Dermis microvascular lymphatic vessel endothelial cell (primary cell): ENCODE measurements at regions not wholly inside any gene's neighbourhood (a gene's known extent, or its start where the extent isn't known, plus 50 kb on each side); places are given as distances from the start of the nearest gene placed in this dataset.
"Not testable (repeated sequence)": the region's sequence is repeated elsewhere in the genome, so short reads cannot be mapped to it uniquely, and the experiment has no call there.

Source experiments
- DNase-seq, 2 donors: peaks; one replicate each; pipeline versions ENCODE4 v3.0.0 to v3.0.0-alpha.2; 2010; ENCODE audit warnings: low read depth in 2 of 2

DNA sequence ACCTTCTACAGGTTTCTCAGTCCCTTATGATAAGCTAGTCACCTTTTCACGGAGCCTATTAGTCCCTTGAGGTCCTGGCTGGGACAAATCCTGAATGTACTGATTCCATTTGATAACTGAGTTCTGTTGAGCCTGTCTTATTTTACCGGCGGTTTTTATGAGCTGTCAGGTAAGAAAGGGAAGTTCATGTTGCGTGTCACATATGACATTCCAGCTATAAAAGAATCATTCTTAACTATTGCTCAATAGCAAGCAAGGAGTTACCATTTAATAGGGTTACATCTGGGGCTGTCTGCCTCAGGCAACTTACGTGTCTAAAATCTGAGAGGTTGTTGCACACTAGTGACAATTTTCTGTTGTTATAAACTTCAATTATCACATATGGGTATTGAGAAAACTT lies 394.6 kb downstream of the TECRL start:
- no peak for DNase-seq

GRCh38 chr4:64001229-64001898 lies 407.9 kb downstream of the TECRL start:
- DNase-seq: no peak

DNA sequence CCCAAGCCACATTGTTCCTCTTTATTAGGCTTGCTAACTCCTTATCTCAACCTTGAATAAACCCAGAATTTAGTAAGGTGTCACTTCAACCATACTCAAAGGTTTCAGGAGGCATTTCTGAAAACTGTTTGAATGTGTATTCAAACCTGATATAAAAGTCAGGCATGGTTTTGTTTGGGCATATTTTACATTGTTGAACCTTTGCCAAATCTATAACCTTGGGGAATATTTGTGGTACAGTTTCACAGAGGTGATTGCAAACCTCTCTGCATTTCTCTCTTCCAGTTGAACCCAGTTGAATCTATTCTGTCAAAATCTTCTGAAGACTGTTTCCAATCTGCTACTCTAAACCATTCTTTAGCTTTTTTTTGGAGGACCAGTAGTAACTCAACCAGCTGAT lies 409.0 kb downstream of the TECRL start:
- DNase-seq: no peak

- DNase-seq: no peak
Measured at GRCh38 chr4:63986253-63986652, 423.0 kb downstream of the TECRL start.

DNA sequence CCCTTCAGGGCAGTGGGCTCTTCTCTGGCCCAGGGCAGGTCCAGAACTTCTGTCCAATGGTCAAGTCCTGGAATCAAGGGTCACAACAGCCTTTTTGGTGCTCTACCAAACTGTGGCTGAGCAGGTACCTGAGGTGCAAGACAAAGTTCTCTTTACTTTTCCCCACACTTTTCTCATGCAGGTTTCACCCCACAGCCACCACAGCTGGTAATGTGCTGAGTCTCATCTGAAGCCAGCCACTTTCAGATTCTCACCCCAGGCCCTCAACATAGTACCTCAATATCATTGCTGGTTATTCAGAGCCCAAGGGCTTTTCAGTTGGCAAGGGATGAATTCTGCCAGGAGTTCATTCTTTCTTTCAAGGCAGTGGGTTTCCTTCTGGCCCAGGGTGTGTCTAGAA lies 426.0 kb downstream of the TECRL start:
- no peak for DNase-seq

DNA sequence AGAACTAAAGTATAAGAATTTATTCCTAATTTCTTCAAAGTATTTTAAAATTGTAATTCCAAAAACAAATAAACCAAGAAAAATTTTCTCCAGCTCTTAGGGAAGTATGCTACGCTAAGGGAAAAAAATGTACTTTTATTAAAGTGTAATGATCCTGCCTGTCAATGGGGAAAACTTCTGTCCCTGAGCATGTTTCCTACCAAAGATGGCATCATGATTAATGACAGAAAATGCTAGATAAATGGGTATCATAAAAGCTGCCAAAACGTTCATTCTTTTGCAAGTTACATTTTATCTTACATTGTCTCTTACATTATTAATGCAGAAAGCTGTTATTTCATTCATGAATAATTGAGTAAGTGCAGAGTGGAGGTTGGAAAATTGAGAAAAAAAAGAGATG lies 443.4 kb downstream of the TECRL start:
- no peak for DNase-seq

GRCh38 chr4:63942706-63943286 lies 466.5 kb downstream of the TECRL start:
- not testable (repeated sequence) for DNase-seq

DNA sequence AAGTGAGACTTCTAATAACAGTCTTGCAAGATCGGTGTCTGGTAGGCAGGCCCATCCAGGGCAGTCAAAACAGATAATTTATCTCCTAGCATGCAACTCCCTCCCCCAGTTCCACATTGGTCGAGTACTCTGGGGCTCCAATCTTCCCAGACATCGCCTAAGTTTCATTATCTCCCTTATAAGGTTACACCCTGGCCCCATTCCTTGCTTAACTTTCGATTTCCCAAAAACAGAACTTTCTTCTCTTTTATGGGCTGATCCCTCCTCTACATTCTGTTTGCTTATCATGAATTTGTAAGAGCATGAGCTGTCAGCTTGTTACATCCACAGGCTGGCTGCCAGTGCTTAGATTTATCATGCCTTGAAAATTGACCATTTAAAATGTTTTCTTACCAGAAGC lies 471.3 kb downstream of the TECRL start:
- no peak for DNase-seq

- no peak for DNase-seq
Measured at GRCh38 chr4:63922146-63922545, 487.1 kb downstream of the TECRL start.

DNA sequence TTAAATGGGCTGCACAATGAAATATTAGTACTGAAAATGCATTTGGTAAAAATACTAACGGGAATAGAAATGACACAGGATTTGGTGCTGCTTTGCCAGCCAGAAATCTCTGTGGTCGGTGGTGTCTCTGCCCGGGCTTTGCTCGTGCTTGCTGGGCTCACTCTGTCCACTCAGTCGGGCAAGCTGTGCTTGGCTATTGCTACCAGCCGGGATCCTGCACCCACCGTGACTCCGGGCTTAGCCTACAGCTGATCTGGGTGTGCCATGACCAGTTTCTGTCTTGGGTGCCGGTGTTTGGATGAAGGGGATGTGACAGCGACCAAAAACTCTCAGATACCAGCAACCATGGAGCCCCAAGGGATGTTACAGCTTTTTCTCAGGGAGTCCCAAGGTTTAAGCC lies 487.7 kb downstream of the TECRL start:
- no peak for DNase-seq

GRCh38 chr4:63919636-63920365 lies 489.4 kb downstream of the TECRL start:
- DNase-seq: no peak

DNA sequence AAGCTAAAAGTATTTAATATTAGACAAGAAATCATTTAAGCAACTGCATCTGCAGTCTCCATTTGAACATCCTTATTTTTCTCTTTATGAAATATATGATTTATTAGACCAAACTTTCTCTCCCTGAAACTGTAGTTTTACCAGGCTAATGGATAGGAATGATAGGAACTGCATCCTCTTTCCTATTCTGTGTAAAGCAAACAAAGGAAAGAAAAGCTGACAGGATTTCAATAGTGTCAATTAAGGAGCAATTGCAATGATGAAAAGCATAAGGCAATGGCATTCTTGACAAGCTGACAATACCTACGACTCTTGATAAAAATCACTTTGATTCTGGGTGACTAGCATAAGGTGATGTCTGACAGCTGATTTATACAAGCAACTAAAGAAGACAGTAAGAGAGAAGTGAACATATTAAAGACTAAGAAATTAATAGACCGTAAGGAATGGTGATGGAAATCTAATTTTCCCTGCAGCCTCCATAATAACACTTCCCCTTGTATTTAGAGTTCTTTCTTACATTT lies 502.5 kb downstream of the TECRL start:
- DNase-seq: no peak

DNA sequence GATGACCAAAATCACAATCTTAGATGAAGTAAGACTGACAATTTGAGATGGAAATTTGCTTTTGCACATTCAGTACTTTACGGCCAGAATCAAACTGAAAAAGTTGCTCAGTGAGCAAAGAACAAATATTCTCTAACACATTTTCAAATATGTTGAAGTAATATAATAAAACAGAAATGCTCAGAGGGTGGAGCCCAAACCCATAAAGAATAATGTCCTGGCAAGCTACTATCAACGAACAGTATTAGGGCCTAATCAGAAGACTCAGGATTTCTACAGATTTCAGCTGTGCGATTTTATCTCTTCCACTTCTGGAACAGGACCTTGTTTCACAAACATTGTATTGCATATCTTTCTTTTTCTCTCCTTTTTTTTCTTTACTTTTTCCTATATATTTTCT lies 505.0 kb downstream of the TECRL start:
- DNase-seq: no peak

- no peak for DNase-seq
Measured at GRCh38 chr4:63901304-63901703, 507.9 kb downstream of the TECRL start.

DNA sequence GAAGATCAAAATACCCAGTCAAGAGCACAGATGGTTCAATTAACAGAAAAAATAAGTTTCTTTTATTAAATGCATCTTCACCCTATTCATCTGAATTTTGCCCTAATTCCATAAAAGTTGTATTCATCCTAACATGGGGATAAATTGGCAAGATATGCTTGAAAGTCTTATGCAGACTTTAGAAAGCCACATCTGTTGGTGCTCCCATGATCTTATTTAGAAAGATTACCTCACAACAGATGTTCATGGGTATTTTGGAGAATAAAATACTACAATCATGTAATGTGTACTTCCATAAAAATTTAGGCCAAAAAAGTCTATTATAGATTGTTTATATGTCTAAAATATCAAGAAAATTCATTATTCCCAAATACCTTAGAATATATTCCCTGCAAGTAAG lies 510.3 kb downstream of the TECRL start:
- no peak for DNase-seq

DNA sequence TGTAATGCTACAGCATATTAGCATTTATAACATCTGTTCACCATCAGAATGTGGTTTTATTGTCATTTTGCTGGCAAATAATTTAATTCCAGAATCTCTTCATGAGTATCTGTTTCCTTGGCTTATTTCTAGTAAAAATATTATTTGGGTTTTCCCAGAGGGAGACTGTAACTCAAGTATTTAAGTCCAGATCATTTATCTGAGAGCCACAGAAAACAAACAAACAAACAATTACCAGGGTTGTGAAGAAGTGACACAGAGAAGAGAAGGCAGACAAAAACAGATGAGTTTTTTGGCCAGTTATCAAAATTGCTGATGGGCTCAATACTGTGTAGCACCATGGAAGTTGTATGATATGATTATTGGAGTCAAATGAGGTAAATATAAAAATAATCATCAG lies 515.1 kb downstream of the TECRL start:
- DNase-seq: no peak

DNA sequence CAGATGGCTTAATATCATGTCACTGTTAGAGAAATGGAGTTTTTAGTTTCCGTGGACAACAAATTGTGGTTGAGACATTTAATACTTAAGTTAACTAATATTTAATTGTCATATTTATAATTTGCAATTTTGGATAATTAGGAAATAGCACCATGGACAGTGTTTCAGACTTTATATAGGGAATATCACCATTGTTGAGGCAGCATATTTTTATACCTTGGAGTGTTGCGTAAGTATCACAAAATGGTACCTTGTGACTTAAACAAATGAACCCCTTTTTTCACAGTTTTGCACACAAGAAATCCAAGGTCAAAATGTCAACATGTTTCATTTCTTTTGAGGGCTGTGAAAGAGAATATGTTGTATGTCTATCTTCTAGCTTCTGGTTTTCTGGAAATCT lies 539.9 kb downstream of the TECRL start:
- DNase-seq: no peak

DNA sequence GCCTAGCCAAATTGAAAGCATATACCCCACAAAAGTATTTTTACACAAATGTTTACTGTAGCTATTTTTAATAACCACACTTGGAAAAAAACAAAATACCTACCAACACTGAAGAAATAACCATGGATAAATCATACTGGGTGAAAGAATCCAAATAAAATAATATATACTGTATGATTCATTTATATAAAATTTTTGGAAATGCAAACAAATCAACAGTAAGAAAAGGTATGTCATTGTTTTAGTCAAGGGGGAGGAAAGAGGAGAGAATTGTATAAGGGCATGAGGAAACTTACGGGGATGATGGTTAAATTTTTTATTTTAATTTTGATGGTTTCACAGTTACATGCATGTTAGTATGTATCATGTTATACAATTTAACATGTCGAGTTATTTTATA lies 557.8 kb downstream of the TECRL start:
- DNase-seq: no peak

GRCh38 chr4:63841266-63841665 lies 568.0 kb downstream of the TECRL start:
- DNase-seq: no peak

GRCh38 chr4:63831590-63832155 lies 577.6 kb downstream of the TECRL start:
- no peak for DNase-seq

GRCh38 chr4:63817196-63817865 lies 591.9 kb downstream of the TECRL start:
- DNase-seq: no peak
